Vagina (tissue), 2 donors: ENCODE measurements at regions not wholly inside any gene's neighbourhood (a gene's known extent, or its start where the extent isn't known, plus 50 kb on each side); places are given as distances from the start of the nearest gene placed in this dataset.

ENCODE experiments used
- POLR2A ChIP-seq, 2 donors: fragments of 450-650 bp; IDR thresholded peaks; one replicate each; pipeline ENCODE4 v1.6.1; 2017; ENCODE audit warnings: antibody characterized with exemption in 2 of 2, mild to moderate bottlenecking in 2 of 2, moderate library complexity in 2 of 2
- TF ChIP-seq, protein P1 (sequence below), 3 experiments: fragments of 450-650 bp in 2 of 3; fragments of 200-600 bp in 1 of 3; sonication (generic) in 1 of 3; IDR thresholded peaks; one replicate each; pipeline ENCODE4 v1.5.1; 2017 to 2019; ENCODE audit warnings: antibody characterized with exemption in 3 of 3, mild to moderate bottlenecking in 2 of 3, moderate library complexity in 2 of 3

DNA sequence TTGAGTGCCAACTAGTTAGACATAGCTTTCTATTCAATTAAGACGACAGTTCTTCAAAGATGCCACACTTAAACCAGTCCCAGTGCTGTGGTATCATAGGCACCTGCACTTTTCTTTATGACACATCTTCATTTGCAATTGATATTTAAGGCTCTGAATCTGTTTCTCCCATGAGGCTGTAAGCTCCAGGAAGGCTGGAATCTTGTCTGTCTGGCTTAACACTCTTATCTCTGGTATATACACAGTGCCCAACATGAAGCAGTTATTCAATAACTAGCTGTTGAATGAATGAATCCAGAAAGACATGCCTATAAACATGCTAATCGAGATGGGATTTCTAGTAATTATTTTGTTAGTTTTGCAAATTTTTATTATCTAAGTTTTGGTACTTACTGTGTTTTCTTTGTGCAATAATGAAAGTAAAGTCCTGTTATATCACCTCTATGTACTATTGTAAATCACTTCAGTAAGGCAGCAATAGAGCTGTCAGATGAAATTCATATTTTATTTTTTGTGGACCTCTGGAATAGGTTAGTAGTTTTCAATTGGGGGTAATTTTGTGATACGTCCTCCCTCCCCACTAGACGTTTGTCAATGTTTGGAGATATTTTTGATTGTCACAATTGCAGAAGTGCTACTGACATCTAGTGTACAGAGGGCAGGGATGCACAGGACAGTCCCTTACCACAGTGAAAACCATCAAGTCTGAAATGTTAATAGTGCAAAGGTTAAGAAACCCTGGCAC is 51.3 kb upstream of the STEAP4 start:
- no peak for TF ChIP-seq POLR2A (IDR thresholded peaks at IDR 0.05)
- TF ChIP-seq, protein P1, sequence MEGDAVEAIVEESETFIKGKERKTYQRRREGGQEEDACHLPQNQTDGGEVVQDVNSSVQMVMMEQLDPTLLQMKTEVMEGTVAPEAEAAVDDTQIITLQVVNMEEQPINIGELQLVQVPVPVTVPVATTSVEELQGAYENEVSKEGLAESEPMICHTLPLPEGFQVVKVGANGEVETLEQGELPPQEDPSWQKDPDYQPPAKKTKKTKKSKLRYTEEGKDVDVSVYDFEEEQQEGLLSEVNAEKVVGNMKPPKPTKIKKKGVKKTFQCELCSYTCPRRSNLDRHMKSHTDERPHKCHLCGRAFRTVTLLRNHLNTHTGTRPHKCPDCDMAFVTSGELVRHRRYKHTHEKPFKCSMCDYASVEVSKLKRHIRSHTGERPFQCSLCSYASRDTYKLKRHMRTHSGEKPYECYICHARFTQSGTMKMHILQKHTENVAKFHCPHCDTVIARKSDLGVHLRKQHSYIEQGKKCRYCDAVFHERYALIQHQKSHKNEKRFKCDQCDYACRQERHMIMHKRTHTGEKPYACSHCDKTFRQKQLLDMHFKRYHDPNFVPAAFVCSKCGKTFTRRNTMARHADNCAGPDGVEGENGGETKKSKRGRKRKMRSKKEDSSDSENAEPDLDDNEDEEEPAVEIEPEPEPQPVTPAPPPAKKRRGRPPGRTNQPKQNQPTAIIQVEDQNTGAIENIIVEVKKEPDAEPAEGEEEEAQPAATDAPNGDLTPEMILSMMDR (IDR thresholded peaks at IDR 0.05) = no peak
